PC-3 (cell line): ENCODE measurements at regions not wholly inside any gene's neighbourhood (a gene's known extent, or its start where the extent isn't known, plus 50 kb on each side); places are given as distances from the start of the nearest gene placed in this dataset.

Source experiments
- CTCF ChIP-seq: fragments of 300-600 bp; sonication (generic); conservative IDR thresholded peaks from 2 replicates; pipeline ENCODE4 v1.5.1; 2017; ENCODE audit warnings: antibody characterized with exemption, low read depth, mild to moderate bottlenecking, low read length
- EZH2 ChIP-seq: fragments of 300-600 bp; sonication (generic); IDR thresholded peaks from one replicate; pipeline ENCODE4 v1.6.1; 2017; ENCODE audit warnings: antibody characterized with exemption, mild to moderate bottlenecking, low read length; ENCODE audit not compliant: unreplicated experiment
- EZH2phosphoT487 ChIP-seq: fragments of 300-600 bp; sonication (generic); IDR thresholded peaks from 2 replicates; pipeline ENCODE4 v1.6.1; 2018; ENCODE audit warnings: mild to moderate bottlenecking, antibody characterized with exemption, low read length, borderline replicate concordance

GRCh38 chr17:5698959-5699358, 114.7 kb upstream of the NLRP1 start:
- no peak for TF ChIP-seq CTCF
- TF ChIP-seq EZH2phosphoT487 = no peak
- TF ChIP-seq EZH2 = no peak
